ENCODE measurements at regions not wholly inside any gene's neighbourhood (a gene's known extent, or its start where the extent isn't known, plus 50 kb on each side); places are given as distances from the start of the nearest gene placed in this dataset.

GRCh38 chr10:124302951-124303505 lies 115.7 kb downstream of the OAT start:
- H3K36me3 Mint-ChIP-seq (ENCODE audit: insufficient read depth), result no peaks in the 10 kb centered on the region
- H3K4me1 Mint-ChIP-seq (ENCODE audit: low read depth), result no peaks in the 10 kb centered on the region
- H3K4me3 Mint-ChIP-seq, result no peak overlapping the region
- DNase-seq, result no peak
- no peaks in the 10 kb centered on the region for H3K9me3 Mint-ChIP-seq
- H3K27me3 Mint-ChIP-seq (ENCODE audit: low read depth), result no peaks in the 10 kb centered on the region
- ATAC-seq, result no peak

DNA sequence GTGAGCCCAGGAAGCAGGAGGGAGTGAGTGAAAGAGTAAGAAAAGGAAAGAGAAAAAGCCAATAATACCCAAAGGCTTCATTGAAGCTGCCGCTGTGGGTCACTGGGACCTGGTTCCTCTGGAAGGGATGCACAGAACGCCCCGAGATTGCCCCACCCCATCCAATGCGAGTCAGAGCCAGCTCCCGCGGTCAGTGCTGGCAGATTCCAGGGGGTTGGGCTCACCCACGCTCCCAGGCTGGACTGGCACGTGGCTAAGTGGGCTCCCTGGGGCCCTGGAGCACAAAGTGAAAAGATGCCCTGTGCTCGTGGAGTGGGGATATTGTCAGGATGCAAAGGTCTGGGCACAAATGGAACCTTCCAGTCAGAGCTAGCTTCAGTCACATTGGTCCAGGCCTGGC lies 117.0 kb downstream of the OAT start:
- no peaks in the 10 kb centered on the region for H3K4me1 Mint-ChIP-seq (ENCODE audit: low read depth)
- ATAC-seq, result no peak
- no peaks in the 10 kb centered on the region for H3K36me3 Mint-ChIP-seq (ENCODE audit: insufficient read depth)

DNA sequence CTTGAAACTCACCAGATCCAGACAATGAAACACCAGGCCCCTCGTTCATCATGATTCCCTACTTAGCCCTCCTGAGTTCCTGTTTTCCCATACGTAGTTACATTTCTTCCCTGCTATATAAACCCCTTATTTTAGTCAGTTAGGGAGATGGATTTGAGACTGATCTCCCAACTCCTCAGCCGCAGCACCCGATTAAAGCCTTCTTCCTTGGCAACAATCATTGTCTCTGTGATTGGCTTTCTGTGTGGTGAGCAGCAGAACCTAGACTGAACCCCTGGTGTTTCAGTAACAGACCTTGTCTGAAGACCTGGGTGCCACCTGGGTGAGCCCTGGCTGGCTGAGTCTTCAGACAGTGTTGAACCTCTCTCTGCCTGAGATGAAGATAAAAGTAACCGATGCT lies 118.0 kb downstream of the OAT start:
- H3K9me3 Mint-ChIP-seq, result no peaks in the 10 kb centered on the region
- DNase-seq (no peak), ATAC-seq (no peak)
- no peaks in the 10 kb centered on the region for H3K27me3 Mint-ChIP-seq (ENCODE audit: low read depth)
- H3K36me3 Mint-ChIP-seq (ENCODE audit: insufficient read depth), result no peaks in the 10 kb centered on the region
- H3K4me3 Mint-ChIP-seq, result no peak overlapping the region
- no peaks in the 10 kb centered on the region for H3K4me1 Mint-ChIP-seq (ENCODE audit: low read depth)

More for the DNA sequence above, 117.0 kb downstream of the OAT start:
- Mint-ChIP-seq H3K4me3 (no peak overlapping the region), H3K27me3 (ENCODE audit: low read depth) (no peaks in the 10 kb centered on the region), H3K9me3 (no peaks in the 10 kb centered on the region)
- DNase-seq, result no peak

GRCh38 chr10:124300224-124300623 lies 118.5 kb downstream of the OAT start:
- no peaks in the 10 kb centered on the region for H3K4me1 Mint-ChIP-seq (ENCODE audit: low read depth)
- DNase-seq (no peak), ATAC-seq (no peak)
- no peaks in the 10 kb centered on the region for H3K9me3 Mint-ChIP-seq
- H3K36me3 Mint-ChIP-seq (ENCODE audit: insufficient read depth), result no peaks in the 10 kb centered on the region
- no peak overlapping the region for H3K4me3 Mint-ChIP-seq
- H3K27me3 Mint-ChIP-seq (ENCODE audit: low read depth), result no peaks in the 10 kb centered on the region

DNA sequence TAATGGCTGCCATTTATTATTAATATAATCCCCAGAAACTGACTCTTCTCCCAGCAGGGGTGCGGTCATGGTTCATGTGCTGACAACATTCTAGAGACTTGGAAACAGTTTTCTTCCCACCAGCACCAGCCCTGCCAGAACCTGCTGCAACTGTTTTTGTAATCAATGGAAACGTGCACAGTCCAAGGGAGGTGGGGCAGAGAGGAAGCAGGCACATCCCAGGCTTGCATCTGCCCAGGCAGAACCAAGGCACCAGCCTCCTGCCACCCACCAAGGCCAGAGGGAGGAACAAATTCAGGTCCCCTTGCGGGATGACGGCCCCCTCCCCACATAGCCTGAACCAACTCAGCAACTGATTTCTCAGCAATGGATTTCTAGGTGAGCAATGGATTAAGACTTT lies 119.0 kb downstream of the OAT start:
- Mint-ChIP-seq H3K9me3 (no peaks in the 10 kb centered on the region), H3K4me3 (no peak overlapping the region), H3K4me1 (ENCODE audit: low read depth) (no peaks in the 10 kb centered on the region), H3K27me3 (ENCODE audit: low read depth) (no peaks in the 10 kb centered on the region), H3K36me3 (ENCODE audit: insufficient read depth) (no peaks in the 10 kb centered on the region)
- ATAC-seq (no peak), DNase-seq (no peak)

- no peaks in the 10 kb centered on the region for H3K4me1 Mint-ChIP-seq (ENCODE audit: low read depth)
- no peaks in the 10 kb centered on the region for H3K36me3 Mint-ChIP-seq (ENCODE audit: insufficient read depth)
- DNase-seq (no peak), ATAC-seq (no peak)
- no peak overlapping the region for H3K4me3 Mint-ChIP-seq
- no peaks in the 10 kb centered on the region for H3K27me3 Mint-ChIP-seq (ENCODE audit: low read depth)
- H3K9me3 Mint-ChIP-seq, result no peaks in the 10 kb centered on the region
Observed at GRCh38 chr10:124298891-124299290, 119.8 kb downstream of the OAT start.

DNA sequence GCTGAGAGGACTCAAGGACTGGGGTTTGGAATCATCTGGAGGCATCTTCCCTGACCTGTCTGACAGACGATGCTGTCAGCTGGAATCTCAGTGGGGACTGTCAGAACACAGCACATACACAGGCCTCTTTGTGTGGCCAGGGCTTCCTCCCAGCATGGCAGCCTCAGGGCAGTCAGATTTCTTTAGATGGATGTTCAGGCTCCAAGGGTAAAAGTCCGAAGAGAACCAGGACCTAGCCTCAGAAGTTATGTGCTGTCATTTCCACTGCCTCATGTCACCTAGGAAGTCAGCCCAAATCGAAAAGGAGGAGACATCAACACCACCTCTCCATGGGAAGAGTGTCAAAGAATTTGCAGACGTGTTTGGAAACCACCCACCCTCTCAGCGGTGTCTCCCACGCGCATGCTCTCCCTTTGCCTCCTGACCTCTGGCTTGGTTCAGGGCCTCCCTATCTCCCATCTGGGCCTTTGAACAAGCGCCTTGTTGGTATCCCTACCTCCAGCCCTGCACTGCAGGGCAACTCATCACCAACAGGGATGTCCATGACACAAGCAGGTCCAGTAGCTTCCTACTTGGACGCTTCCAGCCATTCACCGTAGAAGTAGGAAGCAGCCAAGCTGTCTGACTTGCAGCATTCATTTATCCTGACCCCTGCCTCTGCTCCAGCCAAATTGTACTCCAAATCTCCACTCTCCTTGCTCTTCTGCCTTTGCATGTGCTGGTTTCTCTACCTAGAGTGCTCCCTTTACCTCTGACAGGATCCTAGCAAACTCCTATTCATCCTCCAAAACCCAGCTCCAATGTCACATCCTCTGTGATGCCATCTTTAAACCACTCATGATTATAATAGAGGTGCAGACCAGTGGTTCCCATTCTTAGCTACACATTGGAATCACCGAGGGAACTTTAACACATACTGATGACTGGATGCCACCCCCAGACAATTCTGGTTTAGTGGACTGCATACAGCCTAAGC lies 121.6 kb downstream of the OAT start:
- Mint-ChIP-seq H3K4me3 (no peak overlapping the region), H3K27me3 (ENCODE audit: low read depth) (no peaks in the 10 kb centered on the region), H3K4me1 (ENCODE audit: low read depth) (no peaks in the 10 kb centered on the region), H3K9me3 (no peaks in the 10 kb centered on the region), H3K36me3 (ENCODE audit: insufficient read depth) (no peaks in the 10 kb centered on the region)
- ATAC-seq, result no peak
- DNase-seq, result no peak

DNA sequence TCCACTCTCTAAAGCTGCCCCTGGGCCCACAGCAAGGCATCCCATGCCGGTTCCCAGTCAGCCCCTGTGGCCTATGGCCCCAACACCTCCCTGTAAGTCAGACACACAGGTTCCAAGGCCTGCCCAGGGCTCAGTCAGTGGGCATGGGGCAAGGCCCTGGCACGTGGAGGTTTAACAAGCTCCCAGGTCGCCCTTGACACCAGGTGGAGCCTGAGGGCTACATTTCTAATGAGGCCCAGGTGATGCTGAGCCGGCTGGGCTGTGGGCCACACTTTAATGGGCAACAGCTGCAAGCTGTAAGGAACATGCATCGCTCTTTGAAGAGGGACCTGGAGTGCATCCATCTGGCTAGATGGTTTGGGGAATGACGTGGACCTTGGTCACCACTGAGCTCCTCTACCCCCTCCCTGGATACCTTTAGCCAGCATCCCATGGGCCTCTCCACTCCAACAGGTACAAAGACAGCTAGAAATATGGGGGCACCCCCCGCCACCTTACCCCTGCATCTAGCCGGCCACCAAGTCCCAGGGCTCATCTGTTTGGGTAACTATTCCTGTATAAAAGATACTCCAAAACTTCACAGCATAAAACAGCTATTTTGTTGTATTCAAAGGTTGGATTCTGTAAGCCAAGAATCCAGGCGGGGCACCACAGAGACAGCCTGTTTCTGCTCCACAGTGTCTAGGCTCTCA lies 122.5 kb downstream of the OAT start:
- H3K27me3 Mint-ChIP-seq (ENCODE audit: low read depth), result no peaks in the 10 kb centered on the region
- no peaks in the 10 kb centered on the region for H3K36me3 Mint-ChIP-seq (ENCODE audit: insufficient read depth)
- no peaks in the 10 kb centered on the region for H3K9me3 Mint-ChIP-seq
- no peaks in the 10 kb centered on the region for H3K4me1 Mint-ChIP-seq (ENCODE audit: low read depth)
- ATAC-seq (no peak), DNase-seq (no peak)
- no peak overlapping the region for H3K4me3 Mint-ChIP-seq

DNA sequence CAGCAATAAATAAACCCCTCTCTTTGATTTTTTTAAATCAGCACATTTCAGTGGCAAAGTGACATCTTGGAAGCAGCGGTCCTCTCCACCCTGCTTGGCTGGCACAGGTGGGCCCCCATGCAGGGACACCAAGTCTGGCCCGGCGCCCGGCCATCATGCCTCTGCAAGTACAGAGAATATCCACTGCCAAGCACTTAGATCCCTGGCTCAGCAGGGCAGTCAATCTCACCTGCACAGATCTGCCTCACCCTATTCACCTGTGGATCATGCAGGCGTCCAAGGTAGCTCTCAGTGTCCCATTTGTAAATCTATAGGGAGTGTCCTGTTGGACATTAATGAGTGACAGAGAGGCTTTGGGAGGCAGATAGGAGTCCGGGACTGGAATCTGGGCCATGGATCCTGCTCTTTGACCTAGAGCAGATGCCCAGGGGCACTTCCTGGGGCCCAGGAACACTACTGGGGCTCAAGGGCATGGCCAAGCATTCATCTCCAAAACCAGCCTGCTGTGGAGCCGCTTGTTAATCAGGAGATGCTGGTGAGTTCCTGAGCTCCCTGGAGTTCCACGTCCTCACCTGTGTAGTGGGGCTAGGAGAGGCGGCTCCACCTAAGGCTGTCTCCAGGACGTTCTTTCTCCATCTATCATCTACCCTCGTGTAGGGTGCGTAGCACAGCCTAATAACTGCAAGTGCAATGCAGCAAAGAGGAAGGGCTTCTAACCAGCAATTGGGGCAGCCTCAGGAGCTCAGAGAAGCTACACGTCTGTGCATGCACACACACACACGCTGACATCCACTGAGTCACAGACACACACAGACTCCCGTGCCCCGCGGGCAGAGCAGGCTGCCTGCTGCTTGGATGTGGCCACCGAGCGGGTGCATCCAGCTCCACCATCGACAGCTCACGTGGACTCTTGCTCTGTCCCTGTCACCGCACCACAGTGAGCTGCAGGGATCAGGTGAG lies 123.6 kb downstream of the OAT start:
- H3K27me3 Mint-ChIP-seq (ENCODE audit: low read depth), result no peaks in the 10 kb centered on the region
- no peak overlapping the region for H3K4me3 Mint-ChIP-seq
- no peaks in the 10 kb centered on the region for H3K36me3 Mint-ChIP-seq (ENCODE audit: insufficient read depth)
- H3K9me3 Mint-ChIP-seq, result no peaks in the 10 kb centered on the region
- no peaks in the 10 kb centered on the region for H3K4me1 Mint-ChIP-seq (ENCODE audit: low read depth)
- no peak for DNase-seq
- no peak for ATAC-seq

- Mint-ChIP-seq H3K27me3 (ENCODE audit: low read depth) (no peaks in the 10 kb centered on the region), H3K4me1 (ENCODE audit: low read depth) (no peaks in the 10 kb centered on the region), H3K36me3 (ENCODE audit: insufficient read depth) (no peaks in the 10 kb centered on the region), H3K9me3 (no peaks in the 10 kb centered on the region), H3K4me3 (no peak overlapping the region)
- DNase-seq (no peak), ATAC-seq (no peak)
Observed at GRCh38 chr10:124293616-124294449, 124.9 kb downstream of the OAT start.

DNA sequence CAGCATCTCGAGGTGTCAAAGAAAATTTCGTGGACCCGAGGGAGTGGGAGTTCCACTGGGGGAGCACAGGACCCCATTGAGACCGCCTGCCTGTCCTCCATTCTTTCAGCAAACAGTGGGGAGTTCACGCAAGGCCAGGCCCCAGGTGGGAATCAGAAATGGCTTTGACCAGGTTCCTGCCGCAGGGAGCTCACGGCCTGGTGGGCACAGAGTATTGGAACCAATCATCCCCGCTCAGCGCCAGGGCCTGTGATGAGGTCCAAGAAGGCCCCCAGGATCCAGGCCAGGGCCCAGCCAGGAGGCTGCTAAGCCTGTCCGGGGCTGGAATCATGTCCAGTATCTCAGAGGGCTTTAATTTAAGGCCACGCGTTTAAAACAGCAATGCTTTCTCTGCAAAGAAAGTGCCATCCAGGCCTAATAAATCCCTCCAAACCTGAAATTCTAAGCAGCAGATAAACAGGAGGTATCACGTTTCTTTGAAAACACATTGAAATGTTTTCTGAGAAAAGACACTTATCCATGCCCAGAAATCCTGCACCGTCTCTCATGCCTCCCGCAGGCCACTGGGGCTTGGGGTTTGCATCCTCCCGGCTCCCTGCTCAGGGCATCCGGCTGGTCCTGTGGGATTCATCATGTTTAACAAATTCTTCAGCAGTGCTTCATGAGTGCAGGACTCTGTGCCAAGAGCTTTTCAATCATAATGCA lies 125.7 kb downstream of the OAT start:
- Mint-ChIP-seq H3K36me3 (ENCODE audit: insufficient read depth) (no peaks in the 10 kb centered on the region), H3K4me1 (ENCODE audit: low read depth) (no peaks in the 10 kb centered on the region), H3K9me3 (no peaks in the 10 kb centered on the region), H3K27me3 (ENCODE audit: low read depth) (no peaks in the 10 kb centered on the region), H3K4me3 (no peak overlapping the region)
- ATAC-seq, result no peak
- no peak for DNase-seq

DNA sequence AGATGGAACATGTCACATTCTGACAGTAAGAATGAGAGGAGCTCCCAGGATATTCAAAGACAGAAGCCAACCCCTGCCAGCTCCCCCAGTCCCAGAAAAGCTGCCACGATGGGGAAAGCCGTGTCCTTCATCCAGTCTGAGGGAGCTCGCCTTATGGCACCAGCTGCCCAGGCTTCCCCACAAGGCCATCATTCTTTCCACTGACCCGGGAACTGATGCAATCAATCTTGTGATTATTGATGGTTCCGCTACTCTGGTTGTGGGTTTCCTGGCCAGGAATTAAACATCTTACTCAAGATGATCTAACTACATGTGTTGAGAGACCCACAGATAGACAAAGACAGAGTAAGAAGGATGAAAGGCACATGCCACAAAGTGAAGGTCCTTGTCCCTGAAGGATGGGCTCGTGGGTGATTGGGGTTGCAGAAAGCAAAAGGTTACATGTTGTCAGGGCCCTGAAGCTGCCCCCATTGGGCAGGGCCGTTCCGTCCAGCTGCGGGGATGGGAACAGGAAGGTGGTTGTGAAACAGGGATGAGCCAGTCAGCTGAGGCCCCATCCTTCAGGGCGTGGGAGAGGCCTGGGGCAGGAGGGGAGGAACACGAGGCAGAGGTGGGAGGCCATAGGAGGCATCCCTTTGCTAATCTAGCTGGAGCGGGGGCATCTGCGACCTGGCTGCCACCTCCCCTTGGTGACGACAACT lies 127.6 kb downstream of the OAT start:
- ATAC-seq, result no peak
- Mint-ChIP-seq H3K4me1 (ENCODE audit: low read depth) (no peaks in the 10 kb centered on the region), H3K9me3 (no peaks in the 10 kb centered on the region), H3K36me3 (ENCODE audit: insufficient read depth) (no peaks in the 10 kb centered on the region), H3K4me3 (no peak overlapping the region), H3K27me3 (ENCODE audit: low read depth) (no peaks in the 10 kb centered on the region)
- no peak for DNase-seq
